ENCODE measurements at regions not wholly inside any gene's neighbourhood (a gene's known extent, or its start where the extent isn't known, plus 50 kb on each side); places are given as distances from the start of the nearest gene placed in this dataset.

- no peak for DNase-seq (ENCODE audit: low read depth)
- TF ChIP-seq, protein P1, sequence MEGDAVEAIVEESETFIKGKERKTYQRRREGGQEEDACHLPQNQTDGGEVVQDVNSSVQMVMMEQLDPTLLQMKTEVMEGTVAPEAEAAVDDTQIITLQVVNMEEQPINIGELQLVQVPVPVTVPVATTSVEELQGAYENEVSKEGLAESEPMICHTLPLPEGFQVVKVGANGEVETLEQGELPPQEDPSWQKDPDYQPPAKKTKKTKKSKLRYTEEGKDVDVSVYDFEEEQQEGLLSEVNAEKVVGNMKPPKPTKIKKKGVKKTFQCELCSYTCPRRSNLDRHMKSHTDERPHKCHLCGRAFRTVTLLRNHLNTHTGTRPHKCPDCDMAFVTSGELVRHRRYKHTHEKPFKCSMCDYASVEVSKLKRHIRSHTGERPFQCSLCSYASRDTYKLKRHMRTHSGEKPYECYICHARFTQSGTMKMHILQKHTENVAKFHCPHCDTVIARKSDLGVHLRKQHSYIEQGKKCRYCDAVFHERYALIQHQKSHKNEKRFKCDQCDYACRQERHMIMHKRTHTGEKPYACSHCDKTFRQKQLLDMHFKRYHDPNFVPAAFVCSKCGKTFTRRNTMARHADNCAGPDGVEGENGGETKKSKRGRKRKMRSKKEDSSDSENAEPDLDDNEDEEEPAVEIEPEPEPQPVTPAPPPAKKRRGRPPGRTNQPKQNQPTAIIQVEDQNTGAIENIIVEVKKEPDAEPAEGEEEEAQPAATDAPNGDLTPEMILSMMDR (IDR thresholded peaks at IDR 0.05; ENCODE audit: control insufficient read depth, insufficient read depth, low read depth, low read length, missing control alignments), result no peak
Measured at GRCh38 chr4:183832776-183833450, 72.2 kb upstream of the STOX2 start.

DNA sequence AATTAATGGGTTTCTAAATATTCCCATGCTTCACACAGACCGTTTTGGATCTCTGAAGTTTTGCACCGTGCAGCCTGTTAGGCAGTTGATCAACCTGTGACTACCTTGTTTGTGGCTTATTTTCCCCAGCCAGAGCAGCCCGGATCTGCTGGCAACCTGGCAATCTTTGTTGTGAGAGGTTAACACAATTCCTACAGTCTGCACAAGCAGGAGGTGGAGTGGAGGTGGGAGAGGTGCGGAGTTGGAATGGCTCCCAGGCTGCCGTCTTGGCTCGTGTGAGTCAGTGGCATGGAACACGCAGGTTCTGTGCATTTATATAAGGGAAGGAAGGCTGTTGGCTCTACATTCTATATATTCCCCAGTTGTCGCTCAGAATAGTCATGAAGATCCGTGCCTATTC lies 70.9 kb upstream of the STOX2 start:
- no peak overlapping the region for H3K4me3 ChIP-seq (ENCODE audit: control insufficient read depth, low read depth, low read length)
- no peak for DNase-seq (ENCODE audit: low read depth)
- TF ChIP-seq, protein P1 (IDR thresholded peaks at IDR 0.05; ENCODE audit: control insufficient read depth, insufficient read depth, low read depth, low read length, missing control alignments), result no peak

More at GRCh38 chr4:183832776-183833450, 72.2 kb upstream of the STOX2 start:
- H3K4me3 ChIP-seq (ENCODE audit: control insufficient read depth, low read depth, low read length), result no peak overlapping the region

- no peak for DNase-seq (ENCODE audit: low read depth)
- TF ChIP-seq, protein P1 (IDR thresholded peaks at IDR 0.05; ENCODE audit: control insufficient read depth, insufficient read depth, low read depth, low read length, missing control alignments), result no peak
- no peak overlapping the region for H3K4me3 ChIP-seq (ENCODE audit: control insufficient read depth, low read depth, low read length)
Measured at GRCh38 chr4:183837222-183837621, 67.9 kb upstream of the STOX2 start.

GRCh38 chr4:183838987-183839712 lies 66.0 kb upstream of the STOX2 start:
- H3K4me3 ChIP-seq (ENCODE audit: control insufficient read depth, low read depth, low read length), result no peak overlapping the region
- DNase-seq (ENCODE audit: low read depth), result no peak
- TF ChIP-seq, protein P1 (IDR thresholded peaks at IDR 0.05; ENCODE audit: control insufficient read depth, insufficient read depth, low read depth, low read length, missing control alignments), result peak; percentile 20

DNA sequence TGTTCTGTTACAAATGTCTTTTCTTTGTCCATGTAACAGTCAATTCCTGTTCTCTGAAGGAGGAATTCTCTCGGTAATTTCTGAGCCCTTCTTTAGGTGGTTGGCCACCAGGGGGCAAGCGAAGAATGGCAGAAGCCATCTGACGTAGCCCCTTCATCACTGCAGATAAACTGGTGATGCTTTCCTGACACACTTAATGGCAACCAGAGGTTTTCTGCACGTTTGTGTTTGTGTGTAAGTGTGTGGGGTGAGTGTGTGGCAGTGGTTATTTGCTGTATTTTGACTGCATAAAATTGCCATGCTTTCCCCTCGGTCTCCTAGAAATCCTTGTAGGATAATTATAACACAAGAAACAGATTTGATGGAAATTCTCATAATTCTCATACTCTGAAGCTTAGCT lies 64.8 kb upstream of the STOX2 start:
- TF ChIP-seq, protein P1 (IDR thresholded peaks at IDR 0.05; ENCODE audit: control insufficient read depth, insufficient read depth, low read depth, low read length, missing control alignments), result peak; percentile 81
- peak; percentile 40 for DNase-seq (ENCODE audit: low read depth)
- no peak overlapping the region for H3K4me3 ChIP-seq (ENCODE audit: control insufficient read depth, low read depth, low read length)

DNA sequence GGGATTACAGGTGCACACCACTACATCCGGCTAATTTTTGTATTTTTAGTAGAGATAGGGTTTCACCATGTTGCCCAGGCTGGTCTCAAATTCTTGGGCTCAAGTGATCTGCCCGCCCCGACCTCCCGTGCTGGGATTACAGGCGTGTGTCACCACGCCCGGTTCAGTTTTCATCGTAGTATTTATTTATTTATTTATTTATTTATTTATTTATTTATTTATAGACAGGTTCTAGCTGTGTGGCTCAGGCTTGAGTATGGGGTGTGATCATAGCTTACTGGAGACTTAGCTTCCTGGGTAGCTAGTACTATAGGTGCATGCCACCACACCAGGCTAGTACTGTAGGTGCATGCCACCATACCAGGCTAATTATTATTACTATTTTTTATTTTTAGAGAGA lies 64.1 kb upstream of the STOX2 start:
- TF ChIP-seq, protein P1 (IDR thresholded peaks at IDR 0.05; ENCODE audit: control insufficient read depth, insufficient read depth, low read depth, low read length, missing control alignments), result no peak
- no peak for DNase-seq (ENCODE audit: low read depth)
- no peak overlapping the region for H3K4me3 ChIP-seq (ENCODE audit: control insufficient read depth, low read depth, low read length)
